GM10266 (cell line): ENCODE measurements at regions not wholly inside any gene's neighbourhood (a gene's known extent, or its start where the extent isn't known, plus 50 kb on each side); places are given as distances from the start of the nearest gene placed in this dataset.

Source experiments
- DNase-seq: peaks from one replicate; pipeline ENCODE4 v3.0.0; 2012; ENCODE audit errors: extremely low spot score
- TF ChIP-seq, protein P1 (sequence below): IDR thresholded peaks from 2 replicates; pipeline ENCODE4 v1.5.1; 2012; ENCODE audit warnings: mild to moderate bottlenecking, low read depth; ENCODE audit not compliant: control insufficient read depth, insufficient read depth; ENCODE audit errors: missing control alignments

DNA sequence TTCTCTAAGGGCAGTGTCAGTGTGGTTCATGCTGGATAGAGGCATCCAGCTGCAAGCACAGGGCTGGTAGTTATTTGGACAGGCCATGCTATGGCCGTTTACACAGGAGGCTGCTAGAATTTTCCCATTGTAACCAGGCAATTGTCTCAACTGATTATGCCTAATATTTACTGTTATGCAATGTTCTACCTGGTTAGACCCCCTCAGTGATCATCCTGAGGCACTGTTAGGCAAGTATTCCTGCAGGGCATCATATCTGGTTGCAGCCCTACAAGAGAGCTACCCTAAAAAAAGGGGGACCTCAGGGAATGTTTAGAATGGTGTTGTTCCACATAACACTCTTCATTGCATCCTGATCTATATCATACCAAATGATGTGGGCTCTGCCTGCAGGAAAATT lies 1124.6 kb downstream of the JRKL start:
- no peak for DNase-seq
- TF ChIP-seq, protein P1, sequence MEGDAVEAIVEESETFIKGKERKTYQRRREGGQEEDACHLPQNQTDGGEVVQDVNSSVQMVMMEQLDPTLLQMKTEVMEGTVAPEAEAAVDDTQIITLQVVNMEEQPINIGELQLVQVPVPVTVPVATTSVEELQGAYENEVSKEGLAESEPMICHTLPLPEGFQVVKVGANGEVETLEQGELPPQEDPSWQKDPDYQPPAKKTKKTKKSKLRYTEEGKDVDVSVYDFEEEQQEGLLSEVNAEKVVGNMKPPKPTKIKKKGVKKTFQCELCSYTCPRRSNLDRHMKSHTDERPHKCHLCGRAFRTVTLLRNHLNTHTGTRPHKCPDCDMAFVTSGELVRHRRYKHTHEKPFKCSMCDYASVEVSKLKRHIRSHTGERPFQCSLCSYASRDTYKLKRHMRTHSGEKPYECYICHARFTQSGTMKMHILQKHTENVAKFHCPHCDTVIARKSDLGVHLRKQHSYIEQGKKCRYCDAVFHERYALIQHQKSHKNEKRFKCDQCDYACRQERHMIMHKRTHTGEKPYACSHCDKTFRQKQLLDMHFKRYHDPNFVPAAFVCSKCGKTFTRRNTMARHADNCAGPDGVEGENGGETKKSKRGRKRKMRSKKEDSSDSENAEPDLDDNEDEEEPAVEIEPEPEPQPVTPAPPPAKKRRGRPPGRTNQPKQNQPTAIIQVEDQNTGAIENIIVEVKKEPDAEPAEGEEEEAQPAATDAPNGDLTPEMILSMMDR = no peak

- TF ChIP-seq, protein P1 = no peak
- no peak for DNase-seq
Measured at GRCh38 chr11:97516688-97517087, 1126.9 kb downstream of the JRKL start.

DNA sequence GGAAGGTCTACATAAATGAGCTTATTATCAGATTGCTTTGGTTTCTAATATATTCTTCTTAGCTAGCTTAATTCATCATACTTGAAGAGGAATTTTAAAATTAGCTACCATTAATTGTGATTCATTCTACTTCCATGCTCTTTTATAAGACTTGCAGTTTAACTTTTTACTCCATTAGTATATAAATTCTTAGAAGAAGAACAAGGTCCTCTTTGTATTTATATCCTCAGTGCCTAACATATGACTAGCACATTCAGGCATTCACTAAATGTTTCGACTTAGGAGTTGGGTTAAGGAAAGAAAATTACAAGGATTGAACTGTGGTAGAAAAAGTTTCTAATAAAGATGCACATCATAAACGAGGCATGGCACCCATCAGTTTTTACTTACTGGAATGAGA lies 1135.5 kb downstream of the JRKL start:
- TF ChIP-seq, protein P1 = no peak
- DNase-seq = no peak

DNA sequence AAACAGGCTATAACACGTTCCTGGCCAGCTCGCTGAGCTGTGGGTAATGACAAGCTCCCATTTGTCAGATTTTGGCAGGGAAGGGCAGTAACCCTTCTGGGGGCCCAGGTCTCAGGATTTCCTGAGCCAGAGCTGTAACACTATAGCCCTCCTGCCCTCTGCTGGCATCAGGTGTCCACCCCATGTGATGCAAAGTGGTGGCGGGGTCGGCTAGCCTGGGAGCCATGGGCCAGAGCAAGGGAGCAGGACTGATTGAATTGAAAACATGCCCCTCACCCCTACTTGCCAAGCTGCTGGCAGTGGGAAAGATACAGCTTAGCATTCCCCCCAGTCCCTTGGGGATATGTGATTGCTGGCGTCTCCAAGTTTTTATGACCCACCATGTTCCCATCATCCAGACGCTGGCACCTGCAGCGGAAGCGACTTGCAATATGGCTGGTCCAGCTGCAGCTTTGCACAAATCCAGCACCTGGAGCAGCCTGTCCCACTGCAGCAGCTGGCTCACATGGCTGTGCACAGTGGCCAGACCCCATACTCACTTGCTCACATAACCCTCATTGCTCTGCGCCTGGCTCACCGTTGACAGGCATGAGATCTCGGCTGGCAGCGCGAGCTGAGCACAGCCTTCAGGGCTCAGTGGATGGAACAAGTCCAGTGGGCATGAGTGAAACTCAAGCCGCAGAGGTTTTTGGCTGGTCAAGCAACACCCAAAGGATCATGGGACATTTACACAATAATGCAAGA lies 1147.8 kb downstream of the JRKL start:
- TF ChIP-seq, protein P1 = no peak
- no peak for DNase-seq

DNA sequence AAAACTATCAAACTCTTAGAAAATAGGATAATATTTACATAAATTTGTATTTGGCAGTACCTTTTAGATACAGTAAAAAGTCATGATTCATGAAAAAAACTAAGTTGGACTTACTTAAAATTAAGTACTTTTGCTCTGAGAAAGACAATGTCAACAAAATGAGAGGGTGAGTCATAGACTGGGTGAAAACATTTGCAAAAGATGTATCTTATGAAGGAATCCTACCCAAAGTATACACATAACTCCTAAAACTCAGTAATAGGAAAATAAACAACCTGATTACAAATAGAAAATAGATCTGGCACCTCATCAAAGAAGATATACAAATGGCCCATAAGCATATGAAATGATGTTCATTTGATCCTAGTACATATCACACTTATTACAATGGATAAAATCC lies 1154.6 kb downstream of the JRKL start:
- DNase-seq = no peak
- TF ChIP-seq, protein P1 = no peak

DNA sequence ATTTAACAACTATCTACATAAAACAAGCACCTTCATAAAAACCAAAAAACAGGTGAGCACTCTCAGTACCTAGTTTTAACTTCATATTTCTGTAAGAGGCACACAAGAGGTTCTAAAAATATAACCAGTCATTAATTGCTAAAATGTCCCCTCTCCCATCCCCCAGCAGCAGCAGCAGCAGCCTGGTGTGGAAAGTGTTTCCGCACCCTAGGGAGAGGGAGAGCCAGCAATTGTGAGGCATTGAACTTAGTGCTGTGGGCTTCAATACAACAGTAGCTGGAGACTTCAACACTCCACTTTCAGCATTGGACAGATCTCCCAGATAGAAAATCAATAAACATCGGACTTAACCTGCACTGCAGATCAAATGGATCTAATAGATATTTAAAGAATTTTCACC lies 1158.5 kb downstream of the JRKL start:
- DNase-seq = no peak
- TF ChIP-seq, protein P1 = no peak

DNA sequence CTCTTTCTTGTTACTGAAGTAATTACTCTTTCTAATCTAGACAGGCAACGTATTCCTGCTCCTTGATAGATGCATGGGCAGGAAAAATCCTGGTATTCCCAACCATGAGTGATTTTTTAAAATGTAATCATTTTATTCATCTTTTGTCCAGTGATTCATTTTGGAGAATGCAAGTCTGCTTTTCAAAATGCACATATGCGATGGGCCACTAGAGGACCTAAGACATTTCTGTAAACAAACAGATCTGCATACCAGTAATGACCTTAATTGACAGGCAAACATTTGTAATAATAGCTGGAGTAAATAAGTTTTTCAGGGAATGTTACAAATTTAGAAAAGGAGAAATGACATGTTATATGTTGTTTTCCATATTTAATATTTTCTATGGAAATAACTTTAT lies 1167.6 kb downstream of the JRKL start:
- TF ChIP-seq, protein P1 = no peak
- DNase-seq = no peak
